ENCODE measurements at regions not wholly inside any gene's neighbourhood (a gene's known extent, or its start where the extent isn't known, plus 50 kb on each side); places are given as distances from the start of the nearest gene placed in this dataset.

GRCh38 chr9:117864385-117865057 is 160.3 kb downstream of the TLR4 start:
- TF ChIP-seq EZH2phosphoT487 (IDR thresholded peaks at IDR 0.05) (no peak), CTCF (IDR thresholded peaks at IDR 0.05) (no peak), EZH2 (IDR thresholded peaks at IDR 0.05) (no peak)
